ENCODE measurements at regions not wholly inside any gene's neighbourhood (a gene's known extent, or its start where the extent isn't known, plus 50 kb on each side); places are given as distances from the start of the nearest gene placed in this dataset.

DNA sequence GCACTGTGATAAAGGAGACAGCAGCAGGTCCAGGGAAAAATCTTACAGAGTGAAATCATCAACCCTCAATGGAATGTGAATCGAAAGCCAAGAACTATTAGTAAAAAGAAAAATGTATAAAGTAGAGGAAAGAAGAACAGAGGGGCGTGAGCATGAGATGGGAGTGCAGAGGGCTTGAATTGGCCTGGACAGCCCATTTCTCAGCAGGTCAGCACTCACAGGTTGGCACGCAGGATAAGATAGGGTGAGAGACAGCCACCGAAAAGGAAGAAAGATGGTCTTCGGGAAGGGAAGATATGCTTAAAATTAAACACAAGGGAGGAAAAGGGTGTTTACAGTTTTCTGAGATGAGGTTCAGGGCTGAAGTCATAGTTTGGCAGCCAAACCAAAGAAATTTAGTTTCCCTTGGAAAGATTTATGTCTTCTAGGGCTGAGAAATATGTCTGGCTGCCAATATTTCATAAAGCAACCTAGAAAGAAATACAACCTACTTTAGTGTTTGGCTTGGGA, 524.7 kb downstream of the SPATA31D1 start:
- DNase-seq: peak; percentile 62

- DNase-seq: peak; percentile 7
These were observed 525.6 kb downstream of the SPATA31D1 start for GRCh38 chr9:82513976-82514735.

DNA sequence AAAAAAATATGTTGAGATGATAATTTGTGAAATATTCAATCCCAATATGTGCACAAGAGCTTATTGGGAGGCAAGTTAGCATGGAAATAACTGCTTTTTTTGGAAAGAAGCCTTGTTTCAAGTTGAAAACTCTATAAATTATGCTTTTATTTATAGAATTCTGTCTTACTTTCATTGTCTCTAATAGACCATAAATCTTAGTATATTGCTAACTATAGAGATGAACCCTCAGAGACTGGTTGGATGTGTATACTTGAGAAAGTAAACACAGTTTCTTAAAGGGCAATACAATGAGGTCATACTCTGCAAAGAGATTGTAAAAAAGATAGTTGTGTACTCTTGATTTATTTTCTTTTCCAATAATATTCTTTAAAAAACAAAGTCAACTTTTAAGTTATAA, 530.3 kb downstream of the SPATA31D1 start:
- DNase-seq: no peak

DNA sequence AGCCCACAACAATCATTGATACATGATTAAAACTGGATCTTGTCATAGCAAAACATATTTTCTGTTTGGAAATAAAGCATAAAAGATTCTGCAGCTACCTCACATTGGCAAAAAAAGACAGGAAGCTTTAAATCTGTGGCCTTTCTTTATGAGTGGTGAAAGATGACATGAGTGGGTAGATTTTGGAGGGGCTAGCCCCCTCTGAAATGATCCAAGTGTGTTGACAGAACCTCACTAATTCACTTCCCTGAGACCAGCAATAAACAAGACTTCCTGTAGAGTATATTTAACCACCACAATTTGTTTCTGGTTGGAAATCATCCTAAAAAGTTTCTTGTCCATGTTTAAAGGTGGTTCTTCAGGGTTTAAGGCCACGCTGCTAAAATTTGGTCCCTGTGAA, 530.8 kb downstream of the SPATA31D1 start:
- no peak for DNase-seq

DNA sequence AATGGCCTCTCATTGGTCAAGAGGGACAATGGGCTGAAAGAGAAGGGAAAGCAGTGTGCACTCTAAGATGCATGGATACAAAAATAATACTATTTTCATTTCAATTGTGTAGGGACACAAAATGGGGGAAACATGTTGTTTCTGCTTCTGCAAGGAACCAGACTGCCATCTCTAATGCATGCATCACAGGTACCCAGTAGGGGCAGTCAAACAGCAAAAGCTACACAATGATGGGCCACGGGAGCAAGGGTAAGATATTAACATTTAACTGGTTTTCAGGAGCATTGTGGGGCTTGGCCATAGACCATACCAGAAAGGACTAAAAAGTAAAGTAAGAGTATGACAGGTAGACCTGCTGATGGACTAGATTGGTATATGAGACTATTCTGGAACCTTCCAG, 535.8 kb downstream of the SPATA31D1 start:
- no peak for DNase-seq

DNA sequence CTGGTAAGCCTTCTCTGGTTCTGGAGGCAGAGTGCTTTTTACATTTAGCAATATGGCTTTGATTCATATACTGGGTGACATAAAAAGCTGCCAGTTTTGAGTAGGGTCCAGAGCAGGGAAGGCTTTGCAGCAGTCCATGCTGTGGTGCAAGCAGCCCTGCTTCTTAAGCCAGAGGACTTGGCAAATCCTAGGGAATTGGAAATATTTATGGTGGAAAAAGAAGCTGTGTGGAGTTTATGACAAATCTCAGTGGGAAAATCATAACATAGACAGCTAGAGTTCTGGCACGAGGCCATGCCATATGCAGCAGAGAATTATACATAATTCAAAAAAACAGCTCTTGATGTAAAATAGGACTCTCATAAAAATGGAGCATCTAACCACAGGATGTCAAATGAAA, 536.4 kb downstream of the RASEF start:
- DNase-seq: peak; percentile 7

GRCh38 chr9:82531795-82532194, 531.1 kb downstream of the RASEF start:
- DNase-seq: no peak

DNA sequence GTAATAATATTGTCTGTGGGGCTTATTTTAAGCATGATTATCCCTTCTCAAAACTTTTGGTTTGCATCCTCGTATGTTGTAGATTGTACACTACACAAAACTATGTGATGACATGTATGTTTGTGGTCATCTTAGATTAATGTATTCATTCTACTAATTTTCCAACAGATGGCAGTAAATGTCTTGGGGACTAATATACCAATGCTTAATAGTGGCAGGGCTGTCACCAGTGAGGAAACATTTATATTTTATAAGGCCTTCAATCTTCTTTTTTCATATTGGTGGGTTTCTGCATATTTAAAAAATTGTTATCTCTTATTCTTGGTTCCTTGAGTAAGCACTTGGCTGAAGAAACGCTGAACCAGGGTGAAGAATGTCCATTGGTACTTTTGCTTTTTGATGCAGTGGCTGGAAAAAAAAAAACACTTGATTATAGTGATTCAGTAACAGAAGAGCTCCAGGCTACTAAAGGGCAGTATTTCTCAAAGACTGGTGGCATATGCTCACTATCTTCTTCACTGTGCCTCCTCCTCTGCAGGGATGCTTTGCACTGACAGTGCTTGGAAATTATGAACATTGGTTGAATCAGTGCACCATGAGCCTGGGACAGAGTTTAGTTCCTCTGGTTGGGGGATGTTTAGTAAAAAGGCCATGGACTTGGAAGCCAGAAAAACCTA, 530.3 kb downstream of the RASEF start:
- peak; percentile 7 for DNase-seq

DNA sequence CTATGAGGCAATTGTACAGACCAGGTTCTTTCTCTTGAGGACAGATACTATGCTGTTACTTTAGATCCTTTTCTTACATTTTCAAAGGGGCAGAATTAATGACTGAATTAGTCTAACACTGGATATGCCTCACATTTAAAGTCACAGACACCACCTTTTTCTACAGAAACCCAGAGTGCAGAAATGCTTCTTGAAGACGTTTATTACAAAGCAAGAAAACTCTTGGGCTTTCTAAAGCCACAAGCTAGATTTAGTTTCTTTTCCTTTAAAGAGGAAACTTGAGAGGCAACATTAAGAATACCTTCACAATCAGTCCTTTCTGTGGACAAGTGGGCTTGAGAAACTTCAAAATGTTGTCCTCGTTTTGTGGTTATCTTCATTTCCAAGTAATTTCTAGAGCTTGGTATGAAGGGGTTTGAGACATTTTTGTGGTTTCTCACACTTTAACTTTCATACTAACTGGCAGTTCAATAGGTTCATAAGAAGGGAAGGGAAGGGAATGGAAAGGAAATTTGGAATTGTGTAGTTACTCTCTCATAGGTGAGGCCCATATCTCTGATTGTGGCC, 527.4 kb downstream of the RASEF start:
- DNase-seq: peak; percentile 28

- DNase-seq: no peak
These were observed 524.3 kb downstream of the RASEF start for GRCh38 chr9:82538634-82539033.

DNA sequence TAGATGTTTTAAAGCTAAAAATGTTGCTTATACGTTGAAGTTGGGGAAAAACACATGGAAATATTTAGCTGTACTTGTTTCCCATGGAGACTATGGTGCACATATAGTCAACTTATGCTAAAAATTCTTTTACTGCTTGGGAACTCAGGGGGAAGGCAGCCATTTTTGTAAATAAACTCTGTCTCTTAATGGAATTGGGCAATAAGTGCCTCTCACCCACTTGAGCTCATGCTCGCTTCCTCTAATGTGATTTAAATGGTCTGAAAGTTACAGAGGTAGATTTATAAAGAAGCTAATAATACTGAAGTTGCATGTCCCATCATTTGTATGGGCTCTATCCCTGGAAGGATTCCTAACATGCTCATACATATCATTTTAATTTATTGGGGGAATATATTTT, 523.8 kb downstream of the RASEF start:
- no peak for DNase-seq

GRCh38 chr9:82539856-82540579, 522.9 kb downstream of the RASEF start:
- no peak for DNase-seq

DNA sequence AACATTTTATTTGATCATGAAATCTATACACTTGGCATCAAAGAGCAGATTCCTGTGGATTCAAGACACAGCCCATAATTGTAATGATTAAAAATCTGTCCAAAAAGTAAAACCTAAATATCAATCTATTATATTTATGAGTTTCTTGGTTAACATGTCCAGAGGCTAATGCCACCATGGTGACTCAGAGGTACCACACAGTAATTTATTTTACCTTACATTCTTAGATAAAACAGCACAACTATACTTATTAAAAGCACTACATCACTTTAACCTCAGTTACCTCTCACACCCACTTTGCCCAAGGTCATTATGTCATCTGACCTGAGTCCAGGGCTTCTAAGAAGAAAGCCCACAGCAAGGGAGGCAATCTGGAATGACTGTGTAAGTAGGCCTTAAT, 519.2 kb downstream of the RASEF start:
- DNase-seq: no peak

GRCh38 chr9:82546136-82546535, 516.8 kb downstream of the RASEF start:
- no peak for DNase-seq

GRCh38 chr9:82547995-82548394, 514.9 kb downstream of the RASEF start:
- no peak for DNase-seq

GRCh38 chr9:82549174-82549821, 513.6 kb downstream of the RASEF start:
- DNase-seq: no peak

DNA sequence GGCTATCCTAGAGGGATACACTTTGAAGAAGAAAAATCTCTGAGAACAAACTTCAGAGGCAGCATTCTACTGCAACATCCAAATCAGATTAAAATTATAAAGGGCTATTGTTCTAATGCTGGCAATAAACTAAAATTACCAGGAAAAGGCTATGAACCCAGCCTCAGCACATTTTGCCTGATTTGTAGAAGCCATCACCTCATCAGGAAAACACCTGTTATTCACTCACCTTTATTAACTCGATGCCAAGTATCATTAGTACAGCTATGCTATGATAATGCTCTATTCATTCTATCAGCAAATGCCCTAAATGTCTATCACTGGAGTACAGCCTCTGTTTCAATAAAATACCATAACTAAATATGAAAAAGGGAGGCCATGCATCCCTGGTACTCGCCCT, 510.2 kb downstream of the RASEF start:
- no peak for DNase-seq

DNA sequence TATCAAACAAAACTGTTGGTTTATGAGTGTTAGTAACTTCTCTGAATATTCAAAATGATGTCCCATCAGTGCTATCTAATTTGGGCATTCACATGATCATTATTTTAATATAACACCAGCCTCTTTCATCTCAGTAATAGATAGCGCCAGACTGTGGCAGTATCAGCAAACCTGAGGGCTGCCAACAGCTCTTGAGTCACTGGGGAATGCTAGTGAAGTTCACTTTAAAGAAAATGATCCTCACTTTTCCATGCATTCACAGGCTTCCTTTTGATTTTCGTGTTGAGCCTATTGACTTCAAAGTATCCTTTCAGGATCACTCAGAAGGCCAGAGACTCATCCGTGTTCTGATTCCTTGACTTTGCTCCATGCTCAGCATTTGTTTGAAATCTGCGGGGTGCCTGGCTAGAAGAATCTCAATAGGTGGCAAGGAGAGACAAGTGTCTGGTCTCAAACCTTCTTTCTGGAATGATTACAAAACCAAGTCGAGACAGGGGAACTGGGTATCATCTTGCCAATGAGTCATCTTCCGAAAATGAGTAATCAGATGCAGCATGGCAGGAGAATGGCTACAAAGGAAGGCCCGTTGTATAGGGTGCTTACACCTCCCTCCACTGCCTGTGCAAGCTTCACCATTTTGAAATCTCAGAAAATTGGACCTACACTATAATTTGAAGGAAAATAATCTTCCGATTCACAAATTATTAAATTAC, 509.1 kb downstream of the RASEF start:
- DNase-seq: peak; percentile 6

- DNase-seq: no peak
These were observed 508.6 kb downstream of the RASEF start for GRCh38 chr9:82554381-82554780.

DNA sequence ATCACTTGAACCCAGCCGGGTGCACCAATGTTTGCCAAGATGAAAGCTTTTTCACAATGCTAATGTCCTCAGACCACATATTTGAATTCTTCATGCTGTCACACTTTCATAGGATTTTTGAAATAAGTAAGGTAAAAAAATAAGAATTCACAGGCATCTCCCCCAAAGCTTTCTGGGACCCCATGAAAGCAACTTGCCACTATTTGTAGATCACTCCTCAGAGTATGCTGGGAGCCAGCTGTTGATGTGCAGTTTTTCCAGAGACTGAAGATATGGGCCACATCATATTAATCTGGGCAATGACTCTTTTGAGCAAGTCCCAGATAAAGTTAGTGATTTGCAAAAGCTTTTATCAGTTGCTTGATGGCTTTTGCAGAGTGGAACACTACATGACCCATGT, 507.9 kb downstream of the RASEF start:
- DNase-seq: no peak

- DNase-seq: no peak
These were observed 507.4 kb downstream of the RASEF start for GRCh38 chr9:82555431-82556051.

- no peak for DNase-seq
These were observed 504.6 kb downstream of the RASEF start for GRCh38 chr9:82558346-82558745.

Data from fibroblast of skin of right biceps (primary cell).